H1 (cell line): ENCODE measurements at regions not wholly inside any gene's neighbourhood (a gene's known extent, or its start where the extent isn't known, plus 50 kb on each side); places are given as distances from the start of the nearest gene placed in this dataset.
"Not testable (repeated sequence)": the region's sequence is repeated elsewhere in the genome, so short reads cannot be mapped to it uniquely, and the experiment has no call there.

Source experiments
- POLR2A ChIP-seq, 2 experiments: IDR thresholded peaks; 1 replicate in 1 of 2; 2 replicates in 1 of 2; pipeline ENCODE4 v1.6.1; 2011; ENCODE audit warnings: low read depth in 2 of 2, low read length in 2 of 2, mild to moderate bottlenecking in 2 of 2; ENCODE audit errors: control extremely low read depth in 1 of 2
- SUZ12 ChIP-seq: fragments of 200-600 bp; sonication (generic); IDR thresholded peaks from 2 replicates; pipeline ENCODE4 v1.6.1; 2012; ENCODE audit warnings: mild to moderate bottlenecking, inconsistent platforms, low read length, moderate library complexity, mixed read lengths
- TF ChIP-seq, protein P1 (sequence below), 3 experiments: IDR thresholded peaks; 1 replicate in 2 of 3; 2 replicates in 1 of 3; pipeline versions ENCODE4 v1.5.1 to v1.6.1; 2011; ENCODE audit warnings: low read length in 3 of 3, mild to moderate bottlenecking in 3 of 3, inconsistent platforms in 2 of 3, low read depth in 1 of 3, moderate library complexity in 1 of 3; ENCODE audit not compliant: insufficient read depth in 1 of 3; ENCODE audit errors: control extremely low read depth in 1 of 3

DNA sequence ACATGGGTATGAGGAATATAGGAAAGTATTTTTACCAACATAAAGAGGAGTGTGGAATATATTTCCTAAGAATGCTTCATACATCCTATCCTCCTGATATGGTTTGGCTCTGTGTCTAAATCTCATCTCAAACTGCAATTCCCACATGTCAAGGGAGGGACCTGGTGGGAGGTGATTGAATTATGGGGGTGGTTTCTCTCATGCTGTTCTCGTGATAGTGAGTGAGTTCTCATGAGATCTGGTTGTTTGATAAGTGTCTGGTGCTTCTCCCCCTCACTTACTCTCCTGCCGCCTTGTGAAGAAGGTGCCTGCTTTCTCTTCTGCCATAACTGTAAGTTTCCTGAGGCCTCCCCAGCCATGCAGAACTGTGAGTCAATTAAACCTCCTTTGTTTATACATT lies 62.2 kb upstream of the CYRIA start:
- TF ChIP-seq, protein P1, sequence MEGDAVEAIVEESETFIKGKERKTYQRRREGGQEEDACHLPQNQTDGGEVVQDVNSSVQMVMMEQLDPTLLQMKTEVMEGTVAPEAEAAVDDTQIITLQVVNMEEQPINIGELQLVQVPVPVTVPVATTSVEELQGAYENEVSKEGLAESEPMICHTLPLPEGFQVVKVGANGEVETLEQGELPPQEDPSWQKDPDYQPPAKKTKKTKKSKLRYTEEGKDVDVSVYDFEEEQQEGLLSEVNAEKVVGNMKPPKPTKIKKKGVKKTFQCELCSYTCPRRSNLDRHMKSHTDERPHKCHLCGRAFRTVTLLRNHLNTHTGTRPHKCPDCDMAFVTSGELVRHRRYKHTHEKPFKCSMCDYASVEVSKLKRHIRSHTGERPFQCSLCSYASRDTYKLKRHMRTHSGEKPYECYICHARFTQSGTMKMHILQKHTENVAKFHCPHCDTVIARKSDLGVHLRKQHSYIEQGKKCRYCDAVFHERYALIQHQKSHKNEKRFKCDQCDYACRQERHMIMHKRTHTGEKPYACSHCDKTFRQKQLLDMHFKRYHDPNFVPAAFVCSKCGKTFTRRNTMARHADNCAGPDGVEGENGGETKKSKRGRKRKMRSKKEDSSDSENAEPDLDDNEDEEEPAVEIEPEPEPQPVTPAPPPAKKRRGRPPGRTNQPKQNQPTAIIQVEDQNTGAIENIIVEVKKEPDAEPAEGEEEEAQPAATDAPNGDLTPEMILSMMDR (IDR thresholded peaks at IDR 0.05; ENCODE audit: control extremely low read depth in 1 of 3, insufficient read depth in 1 of 3, low read depth in 1 of 3, low read length in 3 of 3): not testable (repeated sequence)
- TF ChIP-seq POLR2A (IDR thresholded peaks at IDR 0.05; ENCODE audit: control extremely low read depth in 1 of 2, low read depth in 2 of 2, low read length in 2 of 2); SUZ12: not testable (repeated sequence)
